ENCODE measurements at regions not wholly inside any gene's neighbourhood (a gene's known extent, or its start where the extent isn't known, plus 50 kb on each side); places are given as distances from the start of the nearest gene placed in this dataset.

DNA sequence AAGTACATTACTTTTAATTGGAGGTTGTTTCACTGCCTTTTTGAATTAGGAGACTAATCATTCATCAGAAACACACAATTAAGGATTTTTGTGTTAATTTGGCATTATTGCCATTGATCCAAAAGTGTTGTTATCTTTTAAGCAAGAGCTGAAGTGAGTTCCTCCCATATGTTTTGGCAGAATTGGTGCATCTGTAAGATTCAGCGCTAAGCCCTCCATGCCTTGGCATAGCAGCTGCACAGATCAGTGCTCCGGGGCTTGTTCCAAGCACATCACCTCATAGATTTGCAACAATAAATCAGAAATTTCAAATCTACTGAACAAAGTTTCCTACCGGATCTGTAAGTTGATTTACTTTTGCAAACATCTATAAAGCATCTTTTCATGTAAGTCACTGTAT is 106.8 kb upstream of the PHACTR1 start:
- no TSS peak for BruUV-seq (replicated peaks)
- H3K27ac ChIP-seq (ENCODE audit: low read depth, low read length, poor library complexity, severe bottlenecking), result no peak overlapping the region
- POLR2A ChIA-PET, result interaction anchor here (0.7 to 1.3 kb wide), 2 partner anchors 16 to 1367 kb away, joined by 3 to 5 read pairs; no protein-coding TSS in a partner anchor
- H4K20me1 ChIP-seq (ENCODE audit: insufficient read depth, low read length), result no peaks in the 10 kb centered on the region
- no peaks in the 10 kb centered on the region for H3K36me3 ChIP-seq (ENCODE audit: insufficient read depth, low read length)
- peaks cover 33% of the 10 kb centered on the region for H3K4me1 ChIP-seq (ENCODE audit: insufficient read depth, low read length, poor library complexity, severe bottlenecking)
- no peak for TF ChIP-seq CTCF (conservative IDR thresholded peaks at IDR 0.05; ENCODE audit: low read length)
- TF ChIP-seq EZH2phosphoT487 (IDR thresholded peaks at IDR 0.05; ENCODE audit: borderline replicate concordance, low read depth, low read length), result no peak
- H3K79me2 ChIP-seq (ENCODE audit: insufficient read depth, low read depth, low read length), result no peaks in the 10 kb centered on the region
- H3K4me3 ChIP-seq (ENCODE audit: low read depth, low read length, poor library complexity, severe bottlenecking), result no peak overlapping the region
- H3K4me2 ChIP-seq (ENCODE audit: low read length), result no peak overlapping the region
- CTCF ChIA-PET (ENCODE audit: unreplicated experiment), result no interaction called here
- intact Hi-C loops (cut with micrococcal nuclease; ENCODE audit: unreplicated experiment), result loop anchor here (5.0 to 10.0 kb wide), 7 partner anchors 105 to 1025 kb away; no protein-coding TSS in a partner anchor
- peak overlapping the region; percentile 77; the same call in 1 of the 2 replicates for H2AFZ ChIP-seq (ENCODE audit: low read length)
- H3K9me3 ChIP-seq (ENCODE audit: low read length), result no peaks in the 10 kb centered on the region
- no peak for DNase-seq (ENCODE audit: low spot score)
- H3K9me2 ChIP-seq (ENCODE audit: insufficient read depth, low read length), result no peaks in the 10 kb centered on the region

GRCh38 chr6:12610862-12611261 is 105.7 kb upstream of the PHACTR1 start:
- Histone ChIP-seq H3K79me2 (ENCODE audit: insufficient read depth, low read depth, low read length) (no peaks in the 10 kb centered on the region), H4K20me1 (ENCODE audit: insufficient read depth, low read length) (no peaks in the 10 kb centered on the region), H3K9me2 (ENCODE audit: insufficient read depth, low read length) (no peaks in the 10 kb centered on the region), H3K9me3 (ENCODE audit: low read length) (no peaks in the 10 kb centered on the region), H3K36me3 (ENCODE audit: insufficient read depth, low read length) (no peaks in the 10 kb centered on the region), H3K4me1 (ENCODE audit: insufficient read depth, low read length, poor library complexity, severe bottlenecking) (peaks cover 29% of the 10 kb centered on the region), H3K4me3 (ENCODE audit: low read depth, low read length, poor library complexity, severe bottlenecking) (no peak overlapping the region), H3K27ac (ENCODE audit: low read depth, low read length, poor library complexity, severe bottlenecking) (no peak overlapping the region), H2AFZ (ENCODE audit: low read length) (no peak overlapping the region), H3K4me2 (ENCODE audit: low read length) (no peak overlapping the region)
- TF ChIP-seq EZH2phosphoT487 (IDR thresholded peaks at IDR 0.05; ENCODE audit: borderline replicate concordance, low read depth, low read length) (no peak), CTCF (conservative IDR thresholded peaks at IDR 0.05; ENCODE audit: low read length) (no peak)
- DNase-seq (ENCODE audit: low spot score), result no peak
- intact Hi-C loops (cut with micrococcal nuclease; ENCODE audit: unreplicated experiment), result no loop called here
- no TSS peak for BruUV-seq (replicated peaks)
- ChIA-PET POLR2A (interaction anchor here (0.7 kb wide), 1 partner anchor 325 kb away, joined by 3 read pairs; no protein-coding TSS in a partner anchor), CTCF (ENCODE audit: unreplicated experiment) (no interaction called here)

- Histone ChIP-seq H3K4me2 (ENCODE audit: low read length) (no peak overlapping the region), H3K4me1 (ENCODE audit: insufficient read depth, low read length, poor library complexity, severe bottlenecking) (peaks cover 5% of the 10 kb centered on the region), H2AFZ (ENCODE audit: low read length) (no peak overlapping the region), H3K9me2 (ENCODE audit: insufficient read depth, low read length) (no peaks in the 10 kb centered on the region), H3K36me3 (ENCODE audit: insufficient read depth, low read length) (no peaks in the 10 kb centered on the region), H3K79me2 (ENCODE audit: insufficient read depth, low read depth, low read length) (no peaks in the 10 kb centered on the region), H4K20me1 (ENCODE audit: insufficient read depth, low read length) (no peaks in the 10 kb centered on the region), H3K4me3 (ENCODE audit: low read depth, low read length, poor library complexity, severe bottlenecking) (no peak overlapping the region), H3K9me3 (ENCODE audit: low read length) (no peaks in the 10 kb centered on the region), H3K27ac (ENCODE audit: low read depth, low read length, poor library complexity, severe bottlenecking) (no peak overlapping the region)
- no peak for DNase-seq (ENCODE audit: low spot score)
- POLR2A ChIA-PET, result no interaction called here
- TF ChIP-seq EZH2phosphoT487 (IDR thresholded peaks at IDR 0.05; ENCODE audit: borderline replicate concordance, low read depth, low read length) (no peak), CTCF (conservative IDR thresholded peaks at IDR 0.05; ENCODE audit: low read length) (no peak)
- BruUV-seq (replicated peaks), result no TSS peak
- CTCF ChIA-PET (ENCODE audit: unreplicated experiment), result no interaction called here
- intact Hi-C loops (cut with micrococcal nuclease; ENCODE audit: unreplicated experiment), result no loop called here
Observed at GRCh38 chr6:12613811-12614210, 102.8 kb upstream of the PHACTR1 start.

All from OCI-LY7 (cell line).